Mesothelial cell of epicardium (in vitro differentiated cells): ENCODE measurements at regions not wholly inside any gene's neighbourhood (a gene's known extent, or its start where the extent isn't known, plus 50 kb on each side); places are given as distances from the start of the nearest gene placed in this dataset.

Experiments
- DNase-seq, 2 experiments: peaks; one replicate each; pipeline ENCODE4 v3.0.0; 2021; ENCODE audit warnings: low spot score in 2 of 2; ENCODE audit not compliant: unreplicated experiment in 2 of 2
- H3K27ac Mint-ChIP-seq: 2 replicates; pipeline ENCODE4 v1.8.0; 2021; ENCODE audit warnings: mixed read lengths
- H3K27me3 Mint-ChIP-seq: 2 replicates; pipeline ENCODE4 v1.8.0; 2021; ENCODE audit warnings: low read depth, mixed read lengths
- H3K36me3 Mint-ChIP-seq: 2 replicates; pipeline ENCODE4 v1.8.0; 2021; ENCODE audit warnings: mixed read lengths
- H3K4me1 Mint-ChIP-seq: 2 replicates; pipeline ENCODE4 v1.8.0; 2021; ENCODE audit warnings: mixed read lengths
- H3K4me3 Mint-ChIP-seq: 2 replicates; pipeline ENCODE4 v1.8.0; 2021; ENCODE audit warnings: mild to moderate bottlenecking, moderate library complexity, mixed read lengths
- H3K9me3 Mint-ChIP-seq: 2 replicates; pipeline ENCODE4 v1.8.0; 2021; ENCODE audit warnings: mixed read lengths
- TF ChIP-seq, protein P1 (sequence below): fragments of 200-600 bp; sonication (generic); IDR thresholded peaks from one replicate; pipeline ENCODE4 v1.5.0; 2021; ENCODE audit warnings: antibody characterized with exemption; ENCODE audit not compliant: unreplicated experiment

DNA sequence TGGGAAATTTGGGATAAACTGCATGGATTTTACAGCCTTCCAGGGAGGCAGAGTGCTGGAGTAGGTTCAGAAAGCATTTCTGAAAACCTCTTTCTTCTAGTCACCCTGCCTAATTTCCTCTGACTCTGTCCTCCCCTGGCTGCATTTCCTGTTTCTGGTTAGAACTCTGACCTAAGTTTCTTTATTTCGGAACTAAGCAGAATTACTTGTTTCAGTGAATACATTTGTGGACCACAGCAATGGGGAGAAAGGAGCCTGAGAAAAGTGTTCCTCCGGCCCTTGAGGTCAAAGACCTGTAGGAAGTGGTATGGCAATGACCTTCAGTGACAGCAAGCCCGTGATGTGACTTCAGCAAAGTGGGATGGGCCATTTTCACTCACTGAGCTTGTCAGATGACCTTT lies 173.4 kb upstream of the RUNX1 start:
- Mint-ChIP-seq H3K27ac (no peak overlapping the region), H3K36me3 (no peaks in the 10 kb centered on the region), H3K4me3 (no peak overlapping the region), H3K27me3 (no peaks in the 10 kb centered on the region), H3K4me1 (peaks cover 12% of the 10 kb centered on the region), H3K9me3 (no peaks in the 10 kb centered on the region)
- DNase-seq = no peak
- TF ChIP-seq, protein P1, sequence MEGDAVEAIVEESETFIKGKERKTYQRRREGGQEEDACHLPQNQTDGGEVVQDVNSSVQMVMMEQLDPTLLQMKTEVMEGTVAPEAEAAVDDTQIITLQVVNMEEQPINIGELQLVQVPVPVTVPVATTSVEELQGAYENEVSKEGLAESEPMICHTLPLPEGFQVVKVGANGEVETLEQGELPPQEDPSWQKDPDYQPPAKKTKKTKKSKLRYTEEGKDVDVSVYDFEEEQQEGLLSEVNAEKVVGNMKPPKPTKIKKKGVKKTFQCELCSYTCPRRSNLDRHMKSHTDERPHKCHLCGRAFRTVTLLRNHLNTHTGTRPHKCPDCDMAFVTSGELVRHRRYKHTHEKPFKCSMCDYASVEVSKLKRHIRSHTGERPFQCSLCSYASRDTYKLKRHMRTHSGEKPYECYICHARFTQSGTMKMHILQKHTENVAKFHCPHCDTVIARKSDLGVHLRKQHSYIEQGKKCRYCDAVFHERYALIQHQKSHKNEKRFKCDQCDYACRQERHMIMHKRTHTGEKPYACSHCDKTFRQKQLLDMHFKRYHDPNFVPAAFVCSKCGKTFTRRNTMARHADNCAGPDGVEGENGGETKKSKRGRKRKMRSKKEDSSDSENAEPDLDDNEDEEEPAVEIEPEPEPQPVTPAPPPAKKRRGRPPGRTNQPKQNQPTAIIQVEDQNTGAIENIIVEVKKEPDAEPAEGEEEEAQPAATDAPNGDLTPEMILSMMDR = no peak

GRCh38 chr21:35222021-35222420 lies 172.9 kb upstream of the RUNX1 start:
- no peaks in the 10 kb centered on the region for H3K9me3 Mint-ChIP-seq
- TF ChIP-seq, protein P1 = no peak
- H3K4me1 Mint-ChIP-seq = peaks cover 12% of the 10 kb centered on the region
- H3K27me3 Mint-ChIP-seq = no peaks in the 10 kb centered on the region
- no peaks in the 10 kb centered on the region for H3K36me3 Mint-ChIP-seq
- no peak overlapping the region for H3K4me3 Mint-ChIP-seq
- DNase-seq = no peak
- H3K27ac Mint-ChIP-seq = no peak overlapping the region

DNA sequence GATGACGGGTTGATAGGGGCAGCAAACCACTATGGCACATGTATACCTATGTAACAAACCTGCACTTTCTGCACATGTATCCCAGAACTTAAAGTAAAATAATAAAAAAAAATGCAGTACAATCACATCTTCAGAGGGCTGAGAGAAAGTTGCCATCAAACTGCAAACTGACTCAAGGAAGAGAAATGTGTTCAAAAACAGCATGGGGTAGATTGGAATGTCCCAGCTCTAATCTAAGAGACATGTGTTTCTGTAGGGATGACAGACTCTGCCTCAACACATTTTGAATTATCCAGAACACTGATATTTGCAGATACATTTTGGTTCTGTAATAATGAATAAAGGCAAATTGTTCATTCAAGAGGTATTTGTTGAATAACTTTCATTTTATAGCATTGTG lies 171.2 kb upstream of the RUNX1 start:
- H3K4me3 Mint-ChIP-seq = no peak overlapping the region
- no peak for DNase-seq
- H3K27ac Mint-ChIP-seq = no peak overlapping the region
- TF ChIP-seq, protein P1 = no peak
- H3K9me3 Mint-ChIP-seq = no peaks in the 10 kb centered on the region
- H3K36me3 Mint-ChIP-seq = no peaks in the 10 kb centered on the region
- no peaks in the 10 kb centered on the region for H3K27me3 Mint-ChIP-seq
- peaks cover 3% of the 10 kb centered on the region for H3K4me1 Mint-ChIP-seq

DNA sequence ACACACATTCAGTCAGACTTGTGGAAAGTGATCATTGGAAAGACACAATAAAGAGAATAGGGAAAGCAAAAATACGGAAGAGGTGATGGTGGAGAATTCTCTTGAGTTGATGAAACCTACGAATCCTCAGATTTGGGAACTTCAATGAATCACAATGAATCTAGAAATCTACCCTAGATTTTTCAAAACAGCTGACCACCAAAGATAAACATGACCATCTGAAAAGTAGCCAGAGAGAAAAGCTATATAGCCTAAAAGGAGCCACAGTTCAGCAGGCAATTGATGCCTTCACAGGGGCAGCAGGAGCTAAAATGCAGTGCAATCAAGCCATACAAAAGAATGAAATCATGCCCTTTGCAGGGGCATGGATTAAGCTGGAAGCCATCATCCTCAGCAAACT lies 170.6 kb upstream of the RUNX1 start:
- DNase-seq = no peak
- Mint-ChIP-seq H3K36me3 (no peaks in the 10 kb centered on the region), H3K27me3 (no peaks in the 10 kb centered on the region), H3K9me3 (no peaks in the 10 kb centered on the region), H3K4me1 (peaks cover 3% of the 10 kb centered on the region), H3K27ac (no peak overlapping the region), H3K4me3 (no peak overlapping the region)
- TF ChIP-seq, protein P1 = no peak

DNA sequence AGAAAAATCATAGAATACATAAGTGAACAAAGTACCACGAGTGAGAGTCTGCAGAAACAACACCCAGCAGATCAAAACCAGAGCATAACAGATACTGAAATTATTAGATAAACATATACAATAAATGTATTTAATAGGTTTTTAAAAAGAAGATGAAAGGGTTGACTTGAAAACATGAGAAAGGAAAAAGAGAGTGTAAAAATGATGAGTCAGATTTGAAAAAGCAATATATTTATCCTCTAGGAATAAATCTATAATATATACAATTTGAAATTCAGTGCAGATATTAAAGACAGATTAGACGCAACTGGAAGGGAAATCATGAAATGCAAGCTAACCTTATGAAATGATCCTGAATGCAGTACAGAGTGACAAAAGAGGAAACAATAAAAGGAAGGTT lies 170.2 kb upstream of the RUNX1 start:
- H3K27ac Mint-ChIP-seq = no peak overlapping the region

More for the DNA sequence above, 170.2 kb upstream of the RUNX1 start:
- Mint-ChIP-seq H3K4me3 (no peak overlapping the region), H3K27me3 (no peaks in the 10 kb centered on the region), H3K36me3 (no peaks in the 10 kb centered on the region), H3K9me3 (no peaks in the 10 kb centered on the region), H3K4me1 (peaks cover 3% of the 10 kb centered on the region)
- TF ChIP-seq, protein P1 = no peak
- no peak for DNase-seq
